K562 (cell line): ENCODE measurements at regions not wholly inside any gene's neighbourhood (a gene's known extent, or its start where the extent isn't known, plus 50 kb on each side); places are given as distances from the start of the nearest gene placed in this dataset.
A peak's percentile ranks its signal among the peaks of the same experiment; 100 is the strongest.

Experiments
- ATAC-seq: fragments of 200-7000 bp; cut with Tn5 transposase; 3 replicates; pipeline ENCODE4 v1.9.1; 2020; ENCODE audit warnings: moderate library complexity
- BruUV-seq: library from RNA; stranded (reverse); fragments of 400-500 nt; replicated peaks from 2 replicates; lab custom pipeline; 2021; lab: Mats Ljungman, UMichigan
- CTCF ChIA-PET: fragments of 300-600 bp; formaldehyde crosslinking; extraction: SDS; loops from one replicate; lab custom pipeline; 2021; ENCODE audit warnings: low intra/inter-chr PET ratio; lab: Yijun Ruan, JAX
- POLR2A ChIA-PET: fragments of 300-600, 350-650 bp; sonication (Branson Sonifier 250); formaldehyde crosslinking; extraction: SDS; loops from one replicate; lab custom pipeline; 2021; ENCODE audit warnings: antibody characterized with exemption, inconsistent platforms; lab: Yijun Ruan, JAX
- DNase-seq, 4 experiments: peaks; one replicate each; pipeline versions ENCODE4 v3.0.0 to v3.0.0-alpha.2; 2011 to 2018; ENCODE audit warnings: low spot score in 3 of 4, mixed read lengths in 3 of 4; ENCODE audit errors: extremely low read depth in 1 of 4
- FAIRE-seq: peaks from 2 replicates; lab custom pipeline; 2011; peaks lifted over from hg19 to GRCh38; lab: Jason Lieb, UNC
- H2AFZ ChIP-seq: 2 replicates; pipeline ENCODE4 v1.6.0; 2011; ENCODE audit warnings: low read depth, low read length, control low read depth, inconsistent platforms
- H3K27ac ChIP-seq: fragments of 200-600 bp; 3 replicates; pipeline ENCODE4 v1.8.0; 2011; ENCODE audit warnings: low read depth, mild to moderate bottlenecking, control low read depth, inconsistent platforms, low read length, moderate library complexity, mixed read lengths; ENCODE audit errors: extremely low read depth
- H3K27me3 ChIP-seq, 2 experiments: fragments of 300-600 bp in 1 of 2; 2 replicates in 1 of 2; 3 replicates in 1 of 2; pipeline versions ENCODE4 v1.6.0 to v1.8.0; 2011; ENCODE audit warnings: inconsistent platforms in 2 of 2, low read length in 2 of 2, mild to moderate bottlenecking in 1 of 2, mixed read lengths in 1 of 2, moderate library complexity in 1 of 2; ENCODE audit not compliant: control insufficient read depth in 2 of 2, insufficient read depth in 2 of 2
- H3K36me3 ChIP-seq: fragments of 300-600 bp; 3 replicates; pipeline ENCODE4 v1.8.0; 2011; ENCODE audit warnings: mild to moderate bottlenecking, low read length, inconsistent platforms; ENCODE audit not compliant: control insufficient read depth, insufficient read depth
- H3K4me1 ChIP-seq, 2 experiments: fragments of 200-600 bp in 1 of 2; replicated peaks in 1 of 2; 2 replicates in 1 of 2; 3 replicates in 1 of 2; pipeline versions ENCODE4 v1.5.1 to v1.8.0; 2011; ENCODE audit warnings: inconsistent platforms in 2 of 2, low read length in 2 of 2, mild to moderate bottlenecking in 1 of 2, mixed read lengths in 1 of 2, moderate library complexity in 1 of 2; ENCODE audit not compliant: control insufficient read depth in 2 of 2, insufficient read depth in 2 of 2
- H3K4me2 ChIP-seq: 2 replicates; pipeline ENCODE4 v1.6.1; 2011; ENCODE audit warnings: low read length, control low read depth, inconsistent platforms, mixed read lengths; ENCODE audit not compliant: insufficient read depth
- H3K4me3 ChIP-seq: fragments of 200-600 bp; sonication (generic), shearing (Covaris generic); 2 replicates; pipeline ENCODE4 v1.5.1; 2016; ENCODE audit warnings: control low read depth, inconsistent platforms
- H3K79me2 ChIP-seq: fragments of 200-600 bp; 3 replicates; pipeline ENCODE4 v1.8.0; 2011; ENCODE audit warnings: low read length, inconsistent platforms; ENCODE audit not compliant: control insufficient read depth, insufficient read depth
- H3K9ac ChIP-seq, 2 experiments: 2 replicates each; pipeline versions ENCODE4 v1.6.0 to v1.6.1; 2011; ENCODE audit warnings: low read depth in 2 of 2, low read length in 2 of 2, control low read depth in 1 of 2, inconsistent platforms in 1 of 2, mild to moderate bottlenecking in 1 of 2, mixed read lengths in 1 of 2; ENCODE audit not compliant: insufficient read depth in 1 of 2
- H3K9me1 ChIP-seq: one replicate; pipeline ENCODE4 v1.6.0; 2011; ENCODE audit warnings: inconsistent platforms, mild to moderate bottlenecking, low read length, moderate library complexity; ENCODE audit not compliant: control insufficient read depth, insufficient read depth
- H3K9me3 ChIP-seq: replicated peaks from 2 replicates; pipeline ENCODE4 v1.5.1; 2011; ENCODE audit warnings: low read depth, low read length, inconsistent platforms; ENCODE audit not compliant: control insufficient read depth, insufficient read depth
- H4K20me1 ChIP-seq: replicated peaks from 2 replicates; pipeline ENCODE4 v1.6.1; 2011; ENCODE audit warnings: low read length, inconsistent platforms, mixed read lengths; ENCODE audit not compliant: control insufficient read depth, insufficient read depth
- PHB ChIP-seq: fragments of 250-450 bp; sonication (Bioruptor Pico); IDR thresholded peaks from 2 replicates; pipeline ENCODE4 v1.5.0; 2021
- SRF ChIP-seq, 2 experiments: fragments of 250-450, 450-650 bp in 1 of 2; sonication (Bioruptor Pico) in 1 of 2; sonication (generic) in 1 of 2; formaldehyde crosslinking; IDR thresholded peaks; 2 replicates each; pipeline versions ENCODE4 v1.5.0 to v1.5.1; 2020 to 2022; ENCODE audit warnings: mild to moderate bottlenecking in 1 of 2, missing genetic modification reagents in 1 of 2
- WGBS: fragments of 100-300 bp; shearing (Covaris generic); methylation state at CpG from one replicate; pipeline ENCODE4 v1.1.6; 2016; ENCODE audit warnings: low coverage, mixed read lengths; ENCODE audit not compliant: insufficient coverage; ENCODE audit errors: missing lambda C conversion rate; 5-methylcytosine and 5-hydroxymethylcytosine counted together
- in situ Hi-C: fragments of 300-500 bp; cut with MboI; formaldehyde crosslinking; loops from 4 replicates; pipeline ENCODE4 v1.15.0; 2018; ENCODE audit warnings: inconsistent platforms, mixed read lengths
- intact Hi-C: fragments of 100-400 bp; cut with micrococcal nuclease; formaldehyde crosslinking; loops from 2 replicates; pipeline ENCODE4 v1.14.2; 2022
- TF ChIP-seq, protein P1 (sequence below): fragments of 250-450 bp; sonication (Bioruptor Pico); IDR thresholded peaks from 2 replicates; pipeline ENCODE4 v1.8.0; 2022; ENCODE audit warnings: moderate library complexity, mild to moderate bottlenecking, inconsistent platforms
- TF ChIP-seq, protein P2 (sequence below): fragments of 450-650 bp; formaldehyde crosslinking; IDR thresholded peaks from 2 replicates; pipeline ENCODE4 v1.4.0; 2020; ENCODE audit warnings: mild to moderate bottlenecking, mixed read lengths

DNA sequence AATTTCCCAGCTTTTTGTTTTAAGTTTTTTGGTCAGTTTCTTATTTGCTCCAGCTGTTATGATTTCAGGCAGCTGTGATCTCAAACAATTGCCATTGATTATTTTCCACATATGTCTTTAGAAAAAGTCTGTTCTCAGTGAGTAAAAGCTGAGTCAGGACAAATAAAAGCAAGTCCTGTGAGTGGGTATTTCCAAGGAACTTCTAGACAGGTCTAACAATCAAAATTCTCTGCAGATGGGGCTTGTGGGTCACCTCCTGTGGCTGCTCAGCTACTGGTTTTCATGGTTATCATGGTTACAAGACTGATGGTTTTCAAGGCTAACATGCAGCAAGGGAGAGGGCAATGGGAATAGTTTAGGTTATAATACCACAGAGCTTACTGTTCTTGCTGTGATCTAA, 585.7 kb downstream of the LMO4 start (continued):
- TF ChIP-seq PHB (CRISPR knock-in tag): no peak
- TF ChIP-seq, protein P1, sequence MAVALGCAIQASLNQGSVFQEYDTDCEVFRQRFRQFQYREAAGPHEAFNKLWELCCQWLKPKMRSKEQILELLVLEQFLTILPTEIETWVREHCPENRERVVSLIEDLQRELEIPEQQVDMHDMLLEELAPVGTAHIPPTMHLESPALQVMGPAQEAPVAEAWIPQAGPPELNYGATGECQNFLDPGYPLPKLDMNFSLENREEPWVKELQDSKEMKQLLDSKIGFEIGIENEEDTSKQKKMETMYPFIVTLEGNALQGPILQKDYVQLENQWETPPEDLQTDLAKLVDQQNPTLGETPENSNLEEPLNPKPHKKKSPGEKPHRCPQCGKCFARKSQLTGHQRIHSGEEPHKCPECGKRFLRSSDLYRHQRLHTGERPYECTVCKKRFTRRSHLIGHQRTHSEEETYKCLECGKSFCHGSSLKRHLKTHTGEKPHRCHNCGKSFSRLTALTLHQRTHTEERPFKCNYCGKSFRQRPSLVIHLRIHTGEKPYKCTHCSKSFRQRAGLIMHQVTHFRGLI (CRISPR knock-in tag): no peak
- TF ChIP-seq, all 486 proteins: peak for 0

DNA sequence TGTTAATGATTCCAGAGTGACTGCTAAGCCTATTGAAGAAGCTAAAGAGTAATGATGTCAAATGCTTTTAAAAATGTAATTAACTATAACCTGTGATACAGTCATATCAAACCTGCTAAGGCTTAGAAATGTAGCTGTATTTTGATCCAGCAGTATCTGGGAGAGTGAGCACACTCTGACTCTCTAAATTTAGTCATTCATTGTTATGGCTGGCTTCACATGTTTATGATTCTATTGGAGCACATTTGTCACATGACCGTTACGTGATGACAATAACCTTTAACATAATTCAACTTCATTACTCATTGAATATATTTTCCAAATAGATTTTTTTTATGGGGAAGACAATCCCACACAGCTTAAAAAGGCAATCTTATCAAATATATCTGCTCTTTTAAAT, 587.1 kb downstream of the LMO4 start:
- no TSS peak for BruUV-seq
- CTCF ChIA-PET: no interaction called here
- Histone ChIP-seq H3K4me1 (no peaks in the 10 kb centered on the region), H4K20me1 (no peaks in the 10 kb centered on the region), H3K79me2 (no peaks in the 10 kb centered on the region), H3K9ac (no peak overlapping the region), H3K4me3 (no peak overlapping the region), H3K9me3 (no peaks in the 10 kb centered on the region), H3K27ac (no peak overlapping the region), H2AFZ (no peak overlapping the region), H3K27me3 (no peaks in the 10 kb centered on the region), H3K4me2 (no peak overlapping the region), H3K9me1 (no peaks in the 10 kb centered on the region), H3K36me3 (no peaks in the 10 kb centered on the region)
- POLR2A ChIA-PET: no interaction called here
- TF ChIP-seq, protein P2, sequence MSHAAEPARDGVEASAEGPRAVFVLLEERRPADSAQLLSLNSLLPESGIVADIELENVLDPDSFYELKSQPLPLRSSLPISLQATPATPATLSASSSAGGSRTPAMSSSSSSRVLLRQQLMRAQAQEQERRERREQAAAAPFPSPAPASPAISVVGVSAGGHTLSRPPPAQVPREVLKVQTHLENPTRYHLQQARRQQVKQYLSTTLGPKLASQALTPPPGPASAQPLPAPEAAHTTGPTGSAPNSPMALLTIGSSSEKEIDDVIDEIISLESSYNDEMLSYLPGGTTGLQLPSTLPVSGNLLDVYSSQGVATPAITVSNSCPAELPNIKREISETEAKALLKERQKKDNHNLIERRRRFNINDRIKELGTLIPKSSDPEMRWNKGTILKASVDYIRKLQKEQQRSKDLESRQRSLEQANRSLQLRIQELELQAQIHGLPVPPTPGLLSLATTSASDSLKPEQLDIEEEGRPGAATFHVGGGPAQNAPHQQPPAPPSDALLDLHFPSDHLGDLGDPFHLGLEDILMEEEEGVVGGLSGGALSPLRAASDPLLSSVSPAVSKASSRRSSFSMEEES (CRISPR knock-in tag): peak; percentile 18
- no peak for TF ChIP-seq SRF (CRISPR knock-in tag; IDR thresholded peaks at IDR 0.05)
- FAIRE-seq (no peak), DNase-seq (no peak), ATAC-seq (no peak)
- in situ Hi-C loops (no loop called here), intact Hi-C loops (no loop called here)
- 7% methylated on average over 2 of the region's 2 CpGs for WGBS
